Glutamatergic neuron (in vitro differentiated cells): ENCODE measurements at regions not wholly inside any gene's neighbourhood (a gene's known extent, or its start where the extent isn't known, plus 50 kb on each side); places are given as distances from the start of the nearest gene placed in this dataset.

ENCODE experiments used
- DNase-seq: peaks from one replicate; pipeline ENCODE4 v3.0.0; 2022
- H3K27ac Mint-ChIP-seq: one replicate; pipeline ENCODE4 v1.8.0; 2020; ENCODE audit warnings: mild to moderate bottlenecking, mixed read lengths, inconsistent platforms; ENCODE audit not compliant: unreplicated experiment
- H3K27me3 Mint-ChIP-seq: one replicate; pipeline ENCODE4 v1.8.0; 2020; ENCODE audit warnings: mild to moderate bottlenecking, moderate library complexity, mixed read lengths, inconsistent platforms; ENCODE audit not compliant: unreplicated experiment
- H3K36me3 Mint-ChIP-seq: one replicate; pipeline ENCODE4 v1.8.0; 2020; ENCODE audit warnings: mild to moderate bottlenecking, mixed read lengths, inconsistent platforms; ENCODE audit not compliant: unreplicated experiment
- H3K4me1 Mint-ChIP-seq: one replicate; pipeline ENCODE4 v1.8.0; 2020; ENCODE audit warnings: mild to moderate bottlenecking, low read depth, mixed read lengths, inconsistent platforms; ENCODE audit not compliant: unreplicated experiment
- H3K4me3 Mint-ChIP-seq: one replicate; pipeline ENCODE4 v1.8.0; 2020; ENCODE audit warnings: mild to moderate bottlenecking, mixed read lengths, inconsistent platforms; ENCODE audit not compliant: unreplicated experiment
- H3K9me3 Mint-ChIP-seq: one replicate; pipeline ENCODE4 v1.8.0; 2020; ENCODE audit warnings: mild to moderate bottlenecking, moderate library complexity, mixed read lengths, inconsistent platforms; ENCODE audit not compliant: unreplicated experiment
- CTCF ChIP-seq: fragments of 200-600 bp; sonication (generic); IDR thresholded peaks from one replicate; pipeline ENCODE4 v1.5.0; 2021; ENCODE audit not compliant: partially characterized antibody, unreplicated experiment

GRCh38 chr22:49013707-49014106, 814.0 kb downstream of the BRD1 start:
- Mint-ChIP-seq H3K4me1 (no peaks in the 10 kb centered on the region), H3K4me3 (no peak overlapping the region), H3K36me3 (peaks cover 5% of the 10 kb centered on the region), H3K27ac (no peak overlapping the region), H3K9me3 (peaks cover 20% of the 10 kb centered on the region), H3K27me3 (peaks cover 3% of the 10 kb centered on the region)
- no peak for TF ChIP-seq CTCF
- DNase-seq: no peak

- TF ChIP-seq CTCF: no peak
- Mint-ChIP-seq H3K27me3 (peaks cover 3% of the 10 kb centered on the region), H3K36me3 (peaks cover 5% of the 10 kb centered on the region), H3K4me3 (no peak overlapping the region), H3K4me1 (no peaks in the 10 kb centered on the region), H3K9me3 (peaks cover 22% of the 10 kb centered on the region), H3K27ac (no peak overlapping the region)
- DNase-seq: no peak
These were observed 814.8 kb downstream of the BRD1 start for GRCh38 chr22:49012712-49013395.

DNA sequence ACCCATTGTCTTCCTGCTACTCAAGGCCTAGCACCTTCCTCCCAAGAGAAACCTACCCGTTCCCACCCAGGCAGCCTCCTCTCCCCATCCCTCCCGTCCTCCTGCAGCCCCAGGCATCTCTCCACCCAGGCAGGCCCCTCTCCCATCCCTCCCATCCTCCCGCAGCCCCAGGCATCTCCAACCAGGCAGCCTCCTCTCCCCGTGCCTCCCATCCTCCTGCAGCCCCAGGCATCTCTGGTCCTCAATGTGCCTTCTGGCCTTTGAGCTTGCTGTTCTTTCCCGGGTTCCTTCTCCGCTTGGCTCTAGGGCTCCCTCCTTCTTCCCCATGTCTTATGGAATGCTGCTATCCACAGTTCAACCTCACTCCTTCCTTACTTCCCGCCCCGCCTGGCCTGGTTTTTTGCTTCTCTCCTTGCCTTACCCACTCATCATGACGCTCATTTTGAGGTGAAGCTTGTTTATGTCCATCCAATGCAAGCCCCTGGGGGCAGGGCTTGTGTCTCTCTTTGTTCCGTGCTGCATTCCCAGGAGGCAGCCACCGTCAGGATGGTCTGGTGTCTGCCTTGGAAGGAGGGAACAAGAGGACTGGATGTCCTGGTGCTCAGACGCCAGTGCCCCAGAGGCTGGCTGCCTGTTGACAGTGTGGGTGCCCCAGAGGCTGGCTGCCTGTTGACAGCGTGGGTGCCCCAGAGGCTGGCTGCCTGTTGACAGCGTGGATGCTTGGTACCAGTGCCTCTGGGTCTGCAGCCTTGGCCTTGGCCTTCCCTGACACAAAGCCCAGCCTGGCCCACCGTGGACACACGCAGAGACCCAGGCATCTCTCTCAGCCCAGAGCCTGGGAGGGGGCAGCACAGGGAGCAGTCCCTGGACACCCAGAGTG, 815.7 kb downstream of the BRD1 start:
- Mint-ChIP-seq H3K4me1 (no peaks in the 10 kb centered on the region), H3K27me3 (peaks cover 3% of the 10 kb centered on the region), H3K4me3 (no peak overlapping the region), H3K27ac (no peak overlapping the region), H3K9me3 (peaks cover 23% of the 10 kb centered on the region), H3K36me3 (peaks cover 5% of the 10 kb centered on the region)
- DNase-seq: no peak
- TF ChIP-seq CTCF: no peak

DNA sequence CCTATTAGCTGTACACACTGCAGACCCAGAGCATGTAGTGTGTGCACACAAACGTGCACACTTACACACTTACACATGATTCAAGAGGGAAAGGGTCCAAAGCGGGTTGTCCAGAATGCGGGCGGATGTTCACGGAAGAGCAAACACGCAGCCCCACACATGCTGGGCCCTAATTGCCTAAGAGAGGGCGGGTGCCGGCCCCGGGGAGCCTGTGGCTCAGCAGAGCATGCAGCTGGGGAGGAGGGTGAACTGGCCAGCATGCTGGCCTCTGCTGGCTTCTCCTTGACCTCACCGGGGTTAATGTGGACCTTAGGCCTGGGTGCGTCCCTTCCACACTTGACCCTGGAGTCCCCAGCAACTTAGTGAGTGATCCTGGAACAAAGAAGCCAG, 816.3 kb downstream of the BRD1 start:
- no peak for DNase-seq
- no peak for TF ChIP-seq CTCF
- no peaks in the 10 kb centered on the region for H3K4me1 Mint-ChIP-seq
- peaks cover 23% of the 10 kb centered on the region for H3K9me3 Mint-ChIP-seq
- no peak overlapping the region for H3K4me3 Mint-ChIP-seq
- peaks cover 5% of the 10 kb centered on the region for H3K36me3 Mint-ChIP-seq
- H3K27ac Mint-ChIP-seq: no peak overlapping the region
- H3K27me3 Mint-ChIP-seq: peaks cover 3% of the 10 kb centered on the region

DNA sequence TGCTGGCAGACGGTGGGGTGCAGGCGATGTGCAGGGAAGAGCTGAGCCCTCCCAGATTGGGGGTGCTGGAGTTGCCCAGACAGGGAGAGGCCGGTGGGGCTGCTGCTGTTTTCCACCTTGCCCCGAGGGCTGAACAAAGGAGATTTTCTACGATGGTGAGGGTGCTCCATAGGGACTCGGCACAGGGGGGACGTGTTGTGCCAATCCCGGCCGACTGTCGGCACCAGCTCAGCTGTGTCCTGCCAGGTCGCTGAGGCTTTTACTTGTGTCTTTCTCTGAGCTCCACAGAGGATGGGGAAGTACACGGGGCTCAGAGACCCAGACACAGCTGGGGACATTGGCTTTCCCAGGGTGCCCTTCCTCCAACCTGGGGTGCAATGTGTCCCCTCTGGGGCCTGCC, 816.8 kb downstream of the BRD1 start:
- peaks cover 25% of the 10 kb centered on the region for H3K9me3 Mint-ChIP-seq
- H3K36me3 Mint-ChIP-seq: peaks cover 10% of the 10 kb centered on the region
- no peak for DNase-seq
- H3K4me1 Mint-ChIP-seq: no peaks in the 10 kb centered on the region
- no peak for TF ChIP-seq CTCF
- no peak overlapping the region for H3K4me3 Mint-ChIP-seq
- H3K27me3 Mint-ChIP-seq: peaks cover 6% of the 10 kb centered on the region
- H3K27ac Mint-ChIP-seq: no peak overlapping the region
